ENCODE measurements at regions not wholly inside any gene's neighbourhood (a gene's known extent, or its start where the extent isn't known, plus 50 kb on each side); places are given as distances from the start of the nearest gene placed in this dataset.

DNA sequence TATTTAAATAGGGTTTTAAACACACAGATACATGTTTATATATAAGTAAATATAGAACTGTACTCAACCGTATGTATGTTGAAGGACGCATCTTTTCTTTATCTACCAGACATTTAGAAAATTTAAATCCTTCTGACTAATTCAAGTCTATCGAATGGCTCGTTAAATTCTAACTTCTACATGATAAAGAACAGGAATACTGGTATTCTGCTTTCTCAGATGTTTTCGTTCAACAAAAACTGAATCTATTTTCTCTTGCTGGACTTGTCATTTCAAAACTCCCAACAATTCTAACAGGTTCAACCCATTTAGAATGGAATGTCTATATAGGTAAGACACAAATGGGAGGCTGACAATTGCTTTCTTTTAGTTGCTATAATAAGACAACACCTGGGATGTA lies 978.3 kb upstream of the ADGRL3 start:
- Histone ChIP-seq H3K4me3 (replicated peaks in 1 of 3; ENCODE audit: insufficient read depth in 1 of 3, low read depth in 1 of 3, low read length in 3 of 3) (no peak overlapping the region), H3K4me1 (ENCODE audit: control insufficient read depth, extremely low read depth, insufficient read depth, low read length) (no peaks in the 10 kb centered on the region), H3K79me2 (ENCODE audit: control insufficient read depth, insufficient read depth, low read length) (no peaks in the 10 kb centered on the region), H3K4me2 (ENCODE audit: insufficient read depth, low read length) (no peak overlapping the region), H3K27me3 (ENCODE audit: control insufficient read depth in 2 of 2, insufficient read depth in 2 of 2, low read length in 2 of 2) (no peaks in the 10 kb centered on the region), H3K9ac (replicated peaks; ENCODE audit: extremely low read depth, insufficient read depth, low read length) (no peak overlapping the region), H4K20me1 (replicated peaks; ENCODE audit: control insufficient read depth, extremely low read depth, insufficient read depth, low read length) (no peaks in the 10 kb centered on the region), H3K9me3 (replicated peaks; ENCODE audit: control insufficient read depth, insufficient read depth, low read length) (no peaks in the 10 kb centered on the region), H3K27ac (ENCODE audit: insufficient read depth, low read depth, low read length) (no peak overlapping the region), H3K9me1 (replicated peaks; ENCODE audit: control insufficient read depth, extremely low read depth, insufficient read depth, low read length) (no peaks in the 10 kb centered on the region), H2AFZ (ENCODE audit: low read depth, low read length) (no peak overlapping the region), H3K36me3 (ENCODE audit: control insufficient read depth in 2 of 2, extremely low read depth in 1 of 2, insufficient read depth in 2 of 2, low read length in 2 of 2) (no peaks in the 10 kb centered on the region)
- no peak for DNase-seq (ENCODE audit: low read depth, low spot score)
- POLR2A ChIA-PET = no interaction called here
- no peak for FAIRE-seq
- no TSS peak for BruUV-seq (replicated peaks)
- CTCF ChIA-PET = no interaction called here
- intact Hi-C loops (cut with micrococcal nuclease) = no loop called here
- dilution Hi-C loops (cut with MboI; ENCODE audit: extremely low pct_ligation_motif_present, low sequenced_read_pairs) = no loop called here
- TF ChIP-seq, protein P1, sequence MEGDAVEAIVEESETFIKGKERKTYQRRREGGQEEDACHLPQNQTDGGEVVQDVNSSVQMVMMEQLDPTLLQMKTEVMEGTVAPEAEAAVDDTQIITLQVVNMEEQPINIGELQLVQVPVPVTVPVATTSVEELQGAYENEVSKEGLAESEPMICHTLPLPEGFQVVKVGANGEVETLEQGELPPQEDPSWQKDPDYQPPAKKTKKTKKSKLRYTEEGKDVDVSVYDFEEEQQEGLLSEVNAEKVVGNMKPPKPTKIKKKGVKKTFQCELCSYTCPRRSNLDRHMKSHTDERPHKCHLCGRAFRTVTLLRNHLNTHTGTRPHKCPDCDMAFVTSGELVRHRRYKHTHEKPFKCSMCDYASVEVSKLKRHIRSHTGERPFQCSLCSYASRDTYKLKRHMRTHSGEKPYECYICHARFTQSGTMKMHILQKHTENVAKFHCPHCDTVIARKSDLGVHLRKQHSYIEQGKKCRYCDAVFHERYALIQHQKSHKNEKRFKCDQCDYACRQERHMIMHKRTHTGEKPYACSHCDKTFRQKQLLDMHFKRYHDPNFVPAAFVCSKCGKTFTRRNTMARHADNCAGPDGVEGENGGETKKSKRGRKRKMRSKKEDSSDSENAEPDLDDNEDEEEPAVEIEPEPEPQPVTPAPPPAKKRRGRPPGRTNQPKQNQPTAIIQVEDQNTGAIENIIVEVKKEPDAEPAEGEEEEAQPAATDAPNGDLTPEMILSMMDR (IDR thresholded peaks at IDR 0.05; ENCODE audit: extremely low read depth in 1 of 2, insufficient read depth in 1 of 2, low read depth in 1 of 2, low read length in 2 of 2) = no peak
- TF ChIP-seq POLR2A (IDR thresholded peaks at IDR 0.05; ENCODE audit: low read depth, low read length) (no peak), EZH2 (IDR thresholded peaks at IDR 0.05; ENCODE audit: borderline replicate concordance, low read depth, low read length, severe bottlenecking) (no peak), FOS (IDR thresholded peaks at IDR 0.05; ENCODE audit: borderline replicate concordance, insufficient read depth, low read length) (no peak), MYC (IDR thresholded peaks at IDR 0.05; ENCODE audit: low read depth, low read length) (no peak), POLR2AphosphoS5 (IDR thresholded peaks at IDR 0.05; ENCODE audit: insufficient read depth, low read depth, low read length) (no peak), JUN (IDR thresholded peaks at IDR 0.05; ENCODE audit: borderline replicate concordance, insufficient read depth, insufficient read length, low read depth) (no peak), GATA2 (IDR thresholded peaks at IDR 0.05; ENCODE audit: insufficient read depth, insufficient read length, low read depth, low read length) (no peak)
- TF ChIP-seq, protein P2, sequence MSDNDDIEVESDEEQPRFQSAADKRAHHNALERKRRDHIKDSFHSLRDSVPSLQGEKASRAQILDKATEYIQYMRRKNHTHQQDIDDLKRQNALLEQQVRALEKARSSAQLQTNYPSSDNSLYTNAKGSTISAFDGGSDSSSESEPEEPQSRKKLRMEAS (IDR thresholded peaks at IDR 0.05; ENCODE audit: insufficient read depth, insufficient read length) = no peak
